ENCODE measurements at regions not wholly inside any gene's neighbourhood (a gene's known extent, or its start where the extent isn't known, plus 50 kb on each side); places are given as distances from the start of the nearest gene placed in this dataset.

- TF ChIP-seq CTCF (IDR thresholded peaks at IDR 0.05) (no peak), POLR2AphosphoS5 (IDR thresholded peaks at IDR 0.05; ENCODE audit: low read depth, low read length) (no peak), SIN3A (IDR thresholded peaks at IDR 0.05; ENCODE audit: borderline replicate concordance, insufficient read depth, low read depth, low read length) (no peak), REST (IDR thresholded peaks at IDR 0.05; ENCODE audit: insufficient read depth in 1 of 2, low read depth in 2 of 2, low read length in 1 of 2) (no peak)
These were observed 99.5 kb downstream of the CD164 start for GRCh38 chr6:109282756-109283155.
